Lung (tissue), 11 donors: ENCODE measurements at regions not wholly inside any gene's neighbourhood (a gene's known extent, or its start where the extent isn't known, plus 50 kb on each side); places are given as distances from the start of the nearest gene placed in this dataset.

Experiments used
- ATAC-seq: fragments of 200-7000 bp; cut with Tn5 transposase; one replicate; pipeline ENCODE4 v1.9.1; 2020; ENCODE audit warnings: moderate number of reproducible peaks; ENCODE audit not compliant: insufficient read depth, low FRiP score
- DNase-seq, 3 donors: peaks; one replicate each; pipeline ENCODE4 v3.0.0-alpha.2; 2013 to 2017
- H3K27ac ChIP-seq, 2 donors: one replicate each; pipeline ENCODE4 v1.5.1; 2013; ENCODE audit warnings: mild to moderate bottlenecking in 2 of 2, moderate library complexity in 2 of 2, control low read depth in 1 of 2, inconsistent platforms in 1 of 2, low read depth in 1 of 2, low read length in 1 of 2
- H3K27me3 ChIP-seq, 3 donors: one replicate each; pipeline ENCODE4 v1.5.1; 2013; ENCODE audit warnings: low read length in 2 of 3; ENCODE audit not compliant: control insufficient read depth in 3 of 3, insufficient read depth in 3 of 3
- H3K36me3 ChIP-seq, 4 donors: one replicate each; pipeline ENCODE4 v1.5.1; 2013; ENCODE audit warnings: low read length in 4 of 4, mild to moderate bottlenecking in 1 of 4, moderate library complexity in 1 of 4; ENCODE audit not compliant: control insufficient read depth in 4 of 4, insufficient read depth in 4 of 4
- H3K4me1 ChIP-seq, 5 donors: one replicate each; pipeline ENCODE4 v1.5.1; 2013; ENCODE audit warnings: low read length in 5 of 5, mild to moderate bottlenecking in 2 of 5, moderate library complexity in 1 of 5; ENCODE audit not compliant: control insufficient read depth in 5 of 5, insufficient read depth in 5 of 5
- H3K4me3 ChIP-seq: one replicate; pipeline ENCODE4 v1.5.1; 2013; ENCODE audit warnings: mild to moderate bottlenecking, control low read depth, moderate library complexity
- H3K9ac ChIP-seq, 2 donors: one replicate each; pipeline ENCODE4 v1.5.1; 2013; ENCODE audit warnings: low read length in 2 of 2, control low read depth in 1 of 2; ENCODE audit not compliant: insufficient read depth in 1 of 2
- H3K9me3 ChIP-seq, 4 donors: one replicate each; pipeline ENCODE4 v1.5.1; 2013; ENCODE audit warnings: low read length in 3 of 4, mild to moderate bottlenecking in 1 of 4, moderate library complexity in 1 of 4; ENCODE audit not compliant: control insufficient read depth in 4 of 4, insufficient read depth in 3 of 4
- WGBS, 2 donors: extraction: QIAGEN DNeasy Blood & Tissue Kit; methylation state at CpG; one replicate each; pipeline ENCODE4 v1.1.7; 2013; 5-methylcytosine and 5-hydroxymethylcytosine counted together
- TF ChIP-seq, protein P1 (sequence below): IDR thresholded peaks from 2 replicates; pipeline ENCODE4 v1.5.1; 2012; ENCODE audit warnings: mild to moderate bottlenecking; ENCODE audit errors: control extremely low read depth, extremely low read depth
- donor health status: control.
- donor health status: control.
- donor health status: Bipolar disorder and iron deficiency.
- donor health status: healthy.
- donor health status: DM: yes; HTN: yes; CAD: no.

DNA sequence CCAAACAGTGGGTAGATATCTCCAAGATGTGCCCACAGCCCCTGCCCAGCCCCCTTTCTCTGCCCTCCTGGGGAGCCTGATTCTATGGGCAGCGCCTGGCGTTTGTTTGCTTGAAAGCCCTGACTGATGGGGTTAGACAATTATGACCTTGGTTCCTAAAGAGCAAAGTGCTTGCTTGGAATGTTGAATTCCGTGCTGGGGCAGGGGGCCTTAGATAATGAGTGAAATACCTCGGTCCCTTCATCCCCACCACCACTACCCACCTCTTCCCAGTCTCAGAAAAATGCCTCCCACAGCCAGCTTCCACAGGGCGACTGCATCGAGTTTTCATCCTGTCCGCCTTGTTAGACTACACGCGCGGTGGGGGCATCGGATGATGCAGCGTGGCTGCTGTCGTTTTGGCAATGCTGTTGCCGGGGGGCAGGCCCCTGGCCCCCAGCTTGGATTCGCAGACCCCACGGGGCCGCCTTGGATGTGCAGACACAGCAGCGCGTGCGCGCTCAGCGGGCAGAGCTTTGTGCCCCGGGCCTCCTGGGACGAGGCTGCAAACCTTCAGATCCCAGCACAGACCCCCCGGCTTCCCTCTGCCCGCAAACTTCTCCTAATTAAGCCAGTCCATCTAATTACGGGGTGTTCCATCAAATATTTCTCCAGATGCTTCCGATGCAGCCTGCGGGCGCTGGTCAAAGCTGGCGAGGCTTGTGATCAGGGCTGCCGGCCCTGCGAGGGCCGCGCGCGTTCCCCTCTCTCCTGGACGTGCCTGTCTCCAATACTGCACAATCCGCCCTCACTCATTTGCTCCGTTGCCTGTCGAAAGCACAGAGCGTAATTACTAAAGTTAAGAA, 86.1 kb downstream of the LINC00237 start:
- 12 to 39% methylated on average over 42 of the region's 42 CpGs for WGBS, 2 donors
- Histone ChIP-seq H3K27me3 (peaks cover 0 to 33% (median 15%) of the 10 kb centered on the region in 3 donors), H3K9me3 (peaks cover 0 to 5% (median 0%) of the 10 kb centered on the region in 4 donors), H3K4me1 (peaks cover 0 to 22% (median 5%) of the 10 kb centered on the region in 5 donors), H3K36me3 (no peaks in the 10 kb centered on the region), H3K4me3 (no peak overlapping the region), H3K9ac (no peak overlapping the region), H3K27ac (no peak overlapping the region)
- DNase-seq, result peak in 2 of 3 donors; percentile 32 to 38
- TF ChIP-seq, protein P1, sequence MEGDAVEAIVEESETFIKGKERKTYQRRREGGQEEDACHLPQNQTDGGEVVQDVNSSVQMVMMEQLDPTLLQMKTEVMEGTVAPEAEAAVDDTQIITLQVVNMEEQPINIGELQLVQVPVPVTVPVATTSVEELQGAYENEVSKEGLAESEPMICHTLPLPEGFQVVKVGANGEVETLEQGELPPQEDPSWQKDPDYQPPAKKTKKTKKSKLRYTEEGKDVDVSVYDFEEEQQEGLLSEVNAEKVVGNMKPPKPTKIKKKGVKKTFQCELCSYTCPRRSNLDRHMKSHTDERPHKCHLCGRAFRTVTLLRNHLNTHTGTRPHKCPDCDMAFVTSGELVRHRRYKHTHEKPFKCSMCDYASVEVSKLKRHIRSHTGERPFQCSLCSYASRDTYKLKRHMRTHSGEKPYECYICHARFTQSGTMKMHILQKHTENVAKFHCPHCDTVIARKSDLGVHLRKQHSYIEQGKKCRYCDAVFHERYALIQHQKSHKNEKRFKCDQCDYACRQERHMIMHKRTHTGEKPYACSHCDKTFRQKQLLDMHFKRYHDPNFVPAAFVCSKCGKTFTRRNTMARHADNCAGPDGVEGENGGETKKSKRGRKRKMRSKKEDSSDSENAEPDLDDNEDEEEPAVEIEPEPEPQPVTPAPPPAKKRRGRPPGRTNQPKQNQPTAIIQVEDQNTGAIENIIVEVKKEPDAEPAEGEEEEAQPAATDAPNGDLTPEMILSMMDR, result no peak
- no peak for ATAC-seq

DNA sequence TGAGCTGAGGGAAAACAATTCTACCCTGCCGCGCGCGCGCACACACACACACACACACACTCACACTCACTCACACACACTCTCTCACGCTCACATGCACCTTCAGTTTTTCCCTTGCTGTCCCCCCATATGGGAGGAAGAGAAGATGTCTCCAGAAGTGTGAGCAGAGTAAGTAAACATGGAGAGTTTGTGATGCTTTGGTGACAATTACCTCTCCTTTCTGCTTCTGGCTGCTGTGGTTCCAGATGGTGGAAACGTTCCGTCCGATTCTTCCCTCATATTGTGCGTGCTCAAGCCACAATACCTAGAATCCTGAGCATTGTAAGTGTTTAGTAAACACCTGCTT, 86.7 kb downstream of the LINC00237 start:
- H3K27me3 ChIP-seq, result peaks cover 0 to 33% (median 15%) of the 10 kb centered on the region in 3 donors
- peaks cover 0 to 22% (median 5%) of the 10 kb centered on the region in 5 donors for H3K4me1 ChIP-seq
- ATAC-seq (no peak), DNase-seq (no peak)
- peaks cover 0 to 5% (median 0%) of the 10 kb centered on the region in 4 donors for H3K9me3 ChIP-seq
- 61 to 83% methylated on average over 10 of the region's 10 CpGs for WGBS, 2 donors
- H3K4me3 ChIP-seq, result no peak overlapping the region
- no peak overlapping the region for H3K27ac ChIP-seq
- TF ChIP-seq, protein P1, result no peak
- H3K9ac ChIP-seq, result no peak overlapping the region
- H3K36me3 ChIP-seq, result no peaks in the 10 kb centered on the region

DNA sequence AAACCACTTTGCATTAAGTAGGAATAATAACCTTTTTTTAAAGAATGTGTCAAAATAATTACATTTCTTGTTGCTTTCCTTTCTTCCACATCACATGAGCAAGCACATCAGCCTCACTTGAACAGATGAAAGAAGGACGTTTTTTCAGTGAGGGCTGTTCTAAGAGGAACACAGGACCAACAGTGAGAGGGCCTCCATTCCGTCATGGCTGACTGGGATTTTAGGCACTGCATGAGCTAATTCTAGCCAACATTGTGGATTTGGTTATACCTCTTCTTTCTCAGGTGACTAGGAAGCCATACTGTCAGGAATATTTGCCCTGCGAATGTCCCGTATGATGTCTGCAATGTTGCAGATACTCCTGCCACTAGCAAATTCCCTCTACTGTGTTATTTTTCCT, 87.6 kb downstream of the LINC00237 start:
- WGBS, 2 donors, result 80 to 85% methylated on average over 4 of the region's 4 CpGs
- no peak overlapping the region for H3K9ac ChIP-seq
- ATAC-seq (no peak), DNase-seq (no peak)
- peaks cover 0 to 8% (median 0%) of the 10 kb centered on the region in 4 donors for H3K9me3 ChIP-seq
- no peaks in the 10 kb centered on the region for H3K36me3 ChIP-seq
- TF ChIP-seq, protein P1, result no peak
- no peak overlapping the region for H3K27ac ChIP-seq
- peaks cover 0 to 22% (median 5%) of the 10 kb centered on the region in 5 donors for H3K4me1 ChIP-seq
- peaks cover 0 to 33% (median 15%) of the 10 kb centered on the region in 3 donors for H3K27me3 ChIP-seq
- H3K4me3 ChIP-seq, result no peak overlapping the region
